SU-DHL-6 (cell line): ENCODE measurements at regions not wholly inside any gene's neighbourhood (a gene's known extent, or its start where the extent isn't known, plus 50 kb on each side); places are given as distances from the start of the nearest gene placed in this dataset.

Experiments
- EZH2phosphoT487 ChIP-seq: fragments of 200-600 bp; sonication (generic), shearing (Covaris generic); conservative IDR thresholded peaks from 2 replicates; pipeline ENCODE4 v1.6.1; 2018; ENCODE audit warnings: mild to moderate bottlenecking, antibody characterized with exemption, low read length, moderate library complexity, mixed read lengths
- TF ChIP-seq, protein P1 (sequence below): fragments of 200-600 bp; sonication (generic); IDR thresholded peaks from one replicate; pipeline ENCODE4 v1.5.1; 2017; ENCODE audit warnings: antibody characterized with exemption, mild to moderate bottlenecking, low read length, moderate library complexity; ENCODE audit not compliant: insufficient read depth, poor library complexity, severe bottlenecking

DNA sequence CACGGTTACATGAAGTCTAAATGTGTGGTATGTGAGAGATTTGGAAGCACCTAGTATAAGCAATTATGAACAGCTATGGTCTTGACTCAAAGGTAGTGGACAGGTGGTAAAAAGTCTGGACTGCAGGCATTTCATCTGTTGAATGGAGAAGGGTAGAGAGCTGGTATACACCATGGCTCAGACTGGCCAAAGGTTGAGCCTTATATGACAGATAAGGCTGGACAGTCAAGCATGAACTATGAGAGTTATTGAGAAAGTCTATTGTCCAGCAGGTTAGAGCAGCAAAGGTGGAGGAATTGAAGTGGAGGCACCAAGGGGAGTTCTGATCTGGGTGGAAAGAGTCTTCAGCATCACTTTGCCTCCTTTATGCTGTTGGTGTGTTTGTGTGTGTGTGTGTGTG lies 346.7 kb upstream of the SLC14A2 start:
- TF ChIP-seq, protein P1, sequence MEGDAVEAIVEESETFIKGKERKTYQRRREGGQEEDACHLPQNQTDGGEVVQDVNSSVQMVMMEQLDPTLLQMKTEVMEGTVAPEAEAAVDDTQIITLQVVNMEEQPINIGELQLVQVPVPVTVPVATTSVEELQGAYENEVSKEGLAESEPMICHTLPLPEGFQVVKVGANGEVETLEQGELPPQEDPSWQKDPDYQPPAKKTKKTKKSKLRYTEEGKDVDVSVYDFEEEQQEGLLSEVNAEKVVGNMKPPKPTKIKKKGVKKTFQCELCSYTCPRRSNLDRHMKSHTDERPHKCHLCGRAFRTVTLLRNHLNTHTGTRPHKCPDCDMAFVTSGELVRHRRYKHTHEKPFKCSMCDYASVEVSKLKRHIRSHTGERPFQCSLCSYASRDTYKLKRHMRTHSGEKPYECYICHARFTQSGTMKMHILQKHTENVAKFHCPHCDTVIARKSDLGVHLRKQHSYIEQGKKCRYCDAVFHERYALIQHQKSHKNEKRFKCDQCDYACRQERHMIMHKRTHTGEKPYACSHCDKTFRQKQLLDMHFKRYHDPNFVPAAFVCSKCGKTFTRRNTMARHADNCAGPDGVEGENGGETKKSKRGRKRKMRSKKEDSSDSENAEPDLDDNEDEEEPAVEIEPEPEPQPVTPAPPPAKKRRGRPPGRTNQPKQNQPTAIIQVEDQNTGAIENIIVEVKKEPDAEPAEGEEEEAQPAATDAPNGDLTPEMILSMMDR, result no peak
- TF ChIP-seq EZH2phosphoT487, result no peak
